Astrocyte of the cerebellum (primary cell): ENCODE measurements at regions not wholly inside any gene's neighbourhood (a gene's known extent, or its start where the extent isn't known, plus 50 kb on each side); places are given as distances from the start of the nearest gene placed in this dataset.

Experiments
- DNase-seq: peaks from one replicate; pipeline ENCODE4 v3.0.0-alpha.2; 2011; ENCODE audit warnings: low read depth
- H3K4me3 ChIP-seq: 2 replicates; pipeline ENCODE4 v1.5.1; 2011; ENCODE audit warnings: mild to moderate bottlenecking, low read depth, low read length, moderate library complexity
- CTCF ChIP-seq: IDR thresholded peaks from 2 replicates; pipeline ENCODE4 v1.5.1; 2012; ENCODE audit warnings: low read length, low read depth, moderate library complexity, mild to moderate bottlenecking; ENCODE audit errors: missing control alignments
- in situ Hi-C: cut with HindIII; loops from 2 replicates; pipeline ENCODE4 v1.10.0; 2017; ENCODE audit warnings: low sequenced_read_pairs

- H3K4me3 ChIP-seq, result no peak overlapping the region
- no peak for TF ChIP-seq CTCF
- no peak for DNase-seq
- in situ Hi-C loops, result no loop called here
Observed at GRCh38 chr5:103373597-103374472, 115.3 kb downstream of the MACIR start.

- DNase-seq, result no peak
- no peak for TF ChIP-seq CTCF
- no peak overlapping the region for H3K4me3 ChIP-seq
- in situ Hi-C loops, result no loop called here
Observed at GRCh38 chr5:103371046-103371607, 112.6 kb downstream of the MACIR start.

DNA sequence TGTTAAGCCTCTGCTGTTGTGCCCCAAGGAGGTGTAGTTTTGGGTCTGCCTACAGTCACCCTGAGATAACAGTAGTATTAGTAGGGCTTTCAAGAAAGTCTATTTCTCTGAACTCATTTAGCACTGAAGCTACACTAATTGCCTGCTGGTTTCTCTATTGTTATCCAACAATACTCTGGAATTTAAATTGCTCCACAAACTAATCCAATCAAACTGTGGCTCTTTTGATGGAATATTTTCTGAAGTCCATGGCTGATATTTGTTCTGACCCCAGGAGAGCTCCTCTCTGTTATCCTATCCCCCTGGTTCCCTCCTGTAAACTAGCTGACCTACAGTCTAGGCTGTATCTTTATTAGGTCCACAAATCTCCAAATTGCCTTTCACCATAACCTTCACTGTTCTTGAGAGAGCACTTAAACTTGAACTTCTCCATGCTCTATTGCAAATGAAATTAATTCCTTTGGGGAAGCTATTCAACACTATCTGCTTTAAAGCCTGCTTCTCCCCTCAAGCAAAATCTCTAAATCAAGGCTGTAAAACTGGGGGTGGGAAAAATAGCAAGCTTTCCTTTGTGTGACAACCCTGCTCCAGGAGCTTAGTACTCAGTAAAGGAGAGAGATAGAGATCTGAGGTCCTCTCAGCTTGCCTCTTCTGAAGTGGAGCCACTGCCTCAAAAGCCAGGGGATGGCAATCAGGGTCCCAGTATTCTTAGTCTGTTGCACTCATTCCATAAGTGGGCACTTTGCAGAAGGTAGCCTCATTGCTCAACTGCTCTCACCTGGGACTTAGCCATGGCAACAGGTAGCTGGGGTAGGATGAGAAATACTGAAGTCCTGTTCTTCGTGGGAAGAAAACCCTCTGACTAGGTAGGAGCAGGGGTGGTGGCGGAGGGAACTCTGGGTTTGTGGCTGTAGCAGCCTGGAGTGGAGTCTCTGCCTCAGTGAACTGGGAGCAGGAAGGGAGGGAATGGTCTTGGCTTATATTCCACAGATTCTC, 110.9 kb downstream of the MACIR start:
- no peak for DNase-seq
- no peak overlapping the region for H3K4me3 ChIP-seq
- in situ Hi-C loops, result no loop called here
- no peak for TF ChIP-seq CTCF

DNA sequence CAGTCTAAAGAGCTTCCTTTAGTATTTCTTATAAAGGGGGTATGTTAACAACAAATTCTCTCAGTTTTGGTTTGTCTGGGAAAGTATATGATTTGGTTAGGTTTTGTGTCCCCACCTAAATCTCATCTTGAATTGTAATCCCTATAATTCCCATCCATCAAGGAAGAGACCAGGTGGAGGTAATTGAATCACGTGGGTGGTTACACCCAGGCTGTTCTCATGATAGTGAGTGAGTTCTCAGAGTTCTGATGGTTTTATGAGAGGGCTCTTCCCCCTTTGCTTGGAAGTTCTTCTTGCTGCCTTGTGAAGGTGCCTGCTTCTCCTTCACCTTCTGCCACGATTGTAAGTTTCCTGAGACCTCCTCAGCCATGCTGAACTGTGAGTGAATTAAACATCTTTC, 109.1 kb downstream of the MACIR start:
- H3K4me3 ChIP-seq, result no peak overlapping the region
- DNase-seq, result no peak
- TF ChIP-seq CTCF, result no peak
- in situ Hi-C loops, result no loop called here

DNA sequence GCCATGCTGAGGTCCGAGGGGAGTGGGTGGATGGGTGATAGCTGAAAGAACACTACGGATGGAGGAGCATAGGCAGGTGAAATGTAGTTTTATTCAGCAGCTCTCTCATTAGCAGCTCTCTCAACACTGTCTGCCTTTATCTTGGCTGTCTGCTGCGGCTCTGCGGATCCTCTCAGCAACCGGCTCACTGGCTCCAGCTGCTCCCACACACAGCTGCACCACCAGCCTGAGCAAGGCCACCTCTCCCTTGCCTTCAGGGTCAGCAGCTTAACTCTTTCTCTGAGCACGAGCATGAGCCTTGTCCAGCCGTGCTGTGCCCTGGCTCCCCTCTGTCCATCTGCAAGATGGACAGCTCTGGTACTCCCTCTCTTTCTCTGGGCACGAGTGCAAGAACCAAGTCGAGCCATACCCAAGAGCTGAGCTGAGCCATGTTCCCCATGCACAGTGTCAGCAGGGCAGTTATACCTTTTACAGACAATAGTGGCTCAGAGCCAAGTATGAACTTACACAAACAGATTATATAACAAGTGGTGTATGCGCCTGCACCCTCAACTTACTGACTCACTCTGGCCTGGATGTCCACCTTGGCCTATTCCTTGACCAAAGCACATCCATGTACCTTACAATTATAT, 108.5 kb downstream of the MACIR start:
- no peak for DNase-seq
- in situ Hi-C loops, result no loop called here
- TF ChIP-seq CTCF, result no peak
- no peak overlapping the region for H3K4me3 ChIP-seq

DNA sequence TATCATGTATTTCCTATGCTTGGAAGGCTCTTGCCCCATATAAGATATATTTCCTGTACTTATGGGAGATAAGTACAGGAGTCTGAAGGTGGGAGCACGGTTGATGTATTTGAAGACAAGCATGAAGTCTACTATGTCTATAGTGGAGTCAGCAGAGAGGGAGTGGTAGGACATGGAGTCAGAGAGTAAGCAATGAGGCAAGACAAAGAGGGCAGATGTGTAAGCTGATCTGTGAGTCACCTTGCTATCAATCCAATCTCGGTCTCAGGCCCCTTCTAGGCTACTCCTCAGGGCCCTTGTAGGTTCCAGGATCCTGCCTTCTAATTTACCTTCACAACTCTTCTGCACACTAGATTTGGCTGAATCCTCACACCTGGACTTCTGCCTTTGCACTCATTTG, 105.5 kb downstream of the MACIR start:
- in situ Hi-C loops, result no loop called here
- no peak for DNase-seq
- H3K4me3 ChIP-seq, result no peak overlapping the region
- TF ChIP-seq CTCF, result no peak
